Endothelial cell of umbilical vein (primary cell): ENCODE measurements at regions not wholly inside any gene's neighbourhood (a gene's known extent, or its start where the extent isn't known, plus 50 kb on each side); places are given as distances from the start of the nearest gene placed in this dataset.
"Not testable (repeated sequence)": the region's sequence is repeated elsewhere in the genome, so short reads cannot be mapped to it uniquely, and the experiment has no call there.

ENCODE experiments used
- BruUV-seq: library from RNA; stranded (reverse); fragments of 400-500 nt; replicated peaks from 2 replicates; lab custom pipeline; 2021; lab: Mats Ljungman, UMichigan
- CTCF ChIA-PET: fragments of 300-600, 350-600 bp; sonication (Branson Sonifier 250); formaldehyde crosslinking; loops from one replicate; lab custom pipeline; 2021; ENCODE audit warnings: antibody characterized with exemption, inconsistent platforms; lab: Charles Lee
- POLR2A ChIA-PET: fragments of 300-600, 350-600 bp; sonication (Branson Sonifier 250); formaldehyde crosslinking; loops from one replicate; lab custom pipeline; 2021; ENCODE audit warnings: antibody characterized with exemption, inconsistent platforms; lab: Charles Lee
- DNase-seq: peaks from one replicate; pipeline ENCODE4 v3.0.0-alpha.2; 2011; ENCODE audit warnings: low read depth, low spot score
- FAIRE-seq: peaks from 2 replicates; lab custom pipeline; 2011; peaks lifted over from hg19 to GRCh38; lab: Jason Lieb, UNC
- H2AFZ ChIP-seq: 2 replicates; pipeline ENCODE4 v1.6.0; 2012; ENCODE audit warnings: low read depth, low read length, control low read depth, inconsistent platforms
- H3K27ac ChIP-seq: 2 replicates; pipeline ENCODE4 v1.5.1; 2011; ENCODE audit warnings: low read depth, mild to moderate bottlenecking, control low read depth, low read length, moderate library complexity; ENCODE audit not compliant: insufficient read depth
- H3K27me3 ChIP-seq, 2 experiments: 2 replicates each; pipeline versions ENCODE4 v1.6.0 to v1.6.1; 2011; ENCODE audit warnings: low read length in 2 of 2, mixed read lengths in 1 of 2; ENCODE audit not compliant: control insufficient read depth in 2 of 2, insufficient read depth in 2 of 2
- H3K36me3 ChIP-seq, 2 experiments: 2 replicates in 1 of 2; 3 replicates in 1 of 2; pipeline ENCODE4 v1.5.1; 2011; ENCODE audit warnings: low read length in 2 of 2, mild to moderate bottlenecking in 1 of 2, moderate library complexity in 1 of 2; ENCODE audit not compliant: control insufficient read depth in 2 of 2, insufficient read depth in 2 of 2; ENCODE audit errors: extremely low read depth in 1 of 2
- H3K4me1 ChIP-seq: 3 replicates; pipeline ENCODE4 v1.5.1; 2011; ENCODE audit warnings: mild to moderate bottlenecking, low read length; ENCODE audit not compliant: control insufficient read depth, insufficient read depth; ENCODE audit errors: extremely low read depth
- H3K4me2 ChIP-seq: 2 replicates; pipeline ENCODE4 v1.6.1; 2011; ENCODE audit warnings: low read length, control low read depth, mixed read lengths; ENCODE audit not compliant: insufficient read depth
- H3K4me3 ChIP-seq, 3 experiments: fragments of 200-600 bp in 1 of 3; sonication (generic), shearing (Covaris generic) in 1 of 3; replicated peaks in 1 of 3; 2 replicates each; pipeline ENCODE4 v1.5.1; 2011 to 2016; ENCODE audit warnings: control low read depth in 3 of 3, low read length in 3 of 3, mild to moderate bottlenecking in 2 of 3, inconsistent platforms in 1 of 3, low read depth in 1 of 3, moderate library complexity in 1 of 3; ENCODE audit not compliant: insufficient read depth in 1 of 3
- H3K79me2 ChIP-seq: 2 replicates; pipeline ENCODE4 v1.6.0; 2012; ENCODE audit warnings: low read length, inconsistent platforms; ENCODE audit not compliant: control insufficient read depth, insufficient read depth
- H3K9ac ChIP-seq: replicated peaks from 2 replicates; pipeline ENCODE3; 2011; ENCODE audit warnings: low read length, control low read depth; ENCODE audit not compliant: insufficient read depth; ENCODE audit errors: extremely low read depth
- H3K9me1 ChIP-seq: replicated peaks from 3 replicates; pipeline ENCODE4 v1.6.0; 2011; ENCODE audit warnings: mild to moderate bottlenecking, low read length; ENCODE audit not compliant: control insufficient read depth, insufficient read depth; ENCODE audit errors: extremely low read depth
- H3K9me3 ChIP-seq: replicated peaks from 2 replicates; pipeline ENCODE4 v1.5.1; 2012; ENCODE audit warnings: low read length, inconsistent platforms; ENCODE audit not compliant: control insufficient read depth, insufficient read depth
- H4K20me1 ChIP-seq: replicated peaks from 2 replicates; pipeline ENCODE3; 2011; ENCODE audit warnings: mild to moderate bottlenecking, low read length; ENCODE audit not compliant: control insufficient read depth, insufficient read depth; ENCODE audit errors: extremely low read depth
- EZH2 ChIP-seq: IDR thresholded peaks from 2 replicates; pipeline ENCODE4 v1.6.1; 2012; ENCODE audit warnings: borderline replicate concordance, low read depth, mild to moderate bottlenecking, moderate library complexity, low read length, inconsistent platforms; ENCODE audit not compliant: severe bottlenecking
- MYC ChIP-seq: IDR thresholded peaks from one replicate; pipeline ENCODE4 v1.6.1; 2011; ENCODE audit warnings: mild to moderate bottlenecking, low read depth, low read length
- POLR2AphosphoS5 ChIP-seq: IDR thresholded peaks from 2 replicates; pipeline ENCODE4 v1.6.1; 2012; ENCODE audit warnings: low read depth, mild to moderate bottlenecking, control low read depth, low read length, moderate library complexity; ENCODE audit not compliant: insufficient read depth
- dilution Hi-C: fragments of 300-500 bp; cut with MboI; formaldehyde crosslinking; loops from one replicate; pipeline ENCODE4 v1.15.0; 2019; ENCODE audit warnings: low sequenced_read_pairs; ENCODE audit not compliant: extremely low pct_ligation_motif_present
- intact Hi-C: fragments of 100-400 bp; cut with micrococcal nuclease; formaldehyde crosslinking; loops from one replicate; pipeline ENCODE4 v1.10.0; 2022

- POLR2A ChIA-PET = no interaction called here
- DNase-seq (no peak), FAIRE-seq (no peak)
- Histone ChIP-seq H3K4me1 (no peaks in the 10 kb centered on the region), H2AFZ (no peak overlapping the region), H3K4me2 (no peak overlapping the region), H3K9me3 (no peaks in the 10 kb centered on the region), H3K27me3 (no peaks in the 10 kb centered on the region), H3K9me1 (no peaks in the 10 kb centered on the region), H4K20me1 (no peaks in the 10 kb centered on the region), H3K36me3 (no peaks in the 10 kb centered on the region), H3K4me3 (no peak overlapping the region), H3K27ac (no peak overlapping the region), H3K9ac (no peak overlapping the region), H3K79me2 (no peaks in the 10 kb centered on the region)
- BruUV-seq = no TSS peak
- intact Hi-C loops = no loop called here
- TF ChIP-seq MYC (no peak), POLR2AphosphoS5 (no peak), EZH2 (no peak)
- dilution Hi-C loops = no loop called here
- CTCF ChIA-PET = interaction anchor here (1.5 kb wide), 1 partner anchor 10 kb away, joined by 3 read pairs; no protein-coding TSS in a partner anchor
These were observed 78.6 kb downstream of the CCDC71L start for GRCh38 chr7:106582365-106582764.

DNA sequence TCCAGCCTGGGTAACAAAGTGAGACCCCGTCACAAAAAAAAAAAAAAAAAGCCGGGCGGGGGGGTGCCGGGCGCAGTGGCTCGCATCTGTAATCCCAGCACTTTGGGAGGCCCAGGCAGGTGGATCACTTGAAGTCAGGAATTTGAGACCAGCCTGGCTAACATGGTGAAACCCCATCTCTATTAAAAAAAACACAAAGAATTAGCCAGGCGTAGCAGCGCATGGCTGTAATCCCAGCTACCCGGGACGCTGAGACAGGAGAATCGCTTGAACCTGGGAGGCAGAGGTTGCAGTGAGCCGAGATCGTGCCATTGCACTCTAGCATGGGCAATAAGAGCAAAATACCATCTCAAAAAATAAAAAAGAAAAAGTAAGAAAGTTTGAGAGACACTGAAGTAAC lies 81.9 kb downstream of the CCDC71L start:
- H3K4me1 ChIP-seq, H3K9me3 ChIP-seq, H3K27me3 ChIP-seq, BruUV-seq, H3K9me1 ChIP-seq, intact Hi-C loops, H4K20me1 ChIP-seq, H3K79me2 ChIP-seq, H3K27ac ChIP-seq, H2AFZ ChIP-seq, DNase-seq, FAIRE-seq, H3K4me3 ChIP-seq, H3K36me3 ChIP-seq, POLR2A ChIA-PET, H3K4me2 ChIP-seq, H3K9ac ChIP-seq, dilution Hi-C loops: not testable (repeated sequence)
- CTCF ChIA-PET = interaction anchor here (0.6 kb wide), 1 partner anchor 478 kb away, joined by 3 read pairs; no protein-coding TSS in a partner anchor
